DOHH2 (cell line): ENCODE measurements at regions not wholly inside any gene's neighbourhood (a gene's known extent, or its start where the extent isn't known, plus 50 kb on each side); places are given as distances from the start of the nearest gene placed in this dataset.

Source experiments
- EZH2phosphoT487 ChIP-seq: fragments of 200-600 bp; sonication (generic); IDR thresholded peaks from 2 replicates; pipeline ENCODE4 v1.6.1; 2017; ENCODE audit warnings: borderline replicate concordance, mild to moderate bottlenecking, antibody characterized with exemption, low read length, moderate library complexity, mixed read lengths
- TF ChIP-seq, protein P1 (sequence below): fragments of 200-600 bp; sonication (generic); IDR thresholded peaks from one replicate; pipeline ENCODE4 v1.5.1; 2014; ENCODE audit warnings: antibody characterized with exemption, mild to moderate bottlenecking, low read depth, low read length; ENCODE audit not compliant: poor library complexity, severe bottlenecking

DNA sequence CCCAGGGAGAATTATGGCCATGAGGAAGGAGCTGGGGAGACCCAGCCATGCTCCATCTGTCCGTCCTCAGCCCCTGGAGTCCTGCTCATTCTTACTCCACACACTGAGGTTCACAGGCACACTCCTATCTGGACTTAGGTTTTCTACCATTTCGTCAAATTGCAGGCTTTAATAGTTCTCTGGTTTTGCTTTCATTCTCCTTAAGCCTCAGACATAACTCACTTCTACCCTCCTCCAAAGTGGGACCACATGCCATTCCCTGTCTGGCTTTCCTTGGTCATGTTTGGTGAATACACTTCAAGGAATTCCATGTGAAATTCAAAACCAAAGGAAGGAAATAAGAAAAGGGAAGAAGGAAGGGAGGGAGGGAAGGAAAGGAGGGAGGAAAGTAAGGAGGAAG lies 115.7 kb downstream of the CMPK2 start:
- TF ChIP-seq, protein P1, sequence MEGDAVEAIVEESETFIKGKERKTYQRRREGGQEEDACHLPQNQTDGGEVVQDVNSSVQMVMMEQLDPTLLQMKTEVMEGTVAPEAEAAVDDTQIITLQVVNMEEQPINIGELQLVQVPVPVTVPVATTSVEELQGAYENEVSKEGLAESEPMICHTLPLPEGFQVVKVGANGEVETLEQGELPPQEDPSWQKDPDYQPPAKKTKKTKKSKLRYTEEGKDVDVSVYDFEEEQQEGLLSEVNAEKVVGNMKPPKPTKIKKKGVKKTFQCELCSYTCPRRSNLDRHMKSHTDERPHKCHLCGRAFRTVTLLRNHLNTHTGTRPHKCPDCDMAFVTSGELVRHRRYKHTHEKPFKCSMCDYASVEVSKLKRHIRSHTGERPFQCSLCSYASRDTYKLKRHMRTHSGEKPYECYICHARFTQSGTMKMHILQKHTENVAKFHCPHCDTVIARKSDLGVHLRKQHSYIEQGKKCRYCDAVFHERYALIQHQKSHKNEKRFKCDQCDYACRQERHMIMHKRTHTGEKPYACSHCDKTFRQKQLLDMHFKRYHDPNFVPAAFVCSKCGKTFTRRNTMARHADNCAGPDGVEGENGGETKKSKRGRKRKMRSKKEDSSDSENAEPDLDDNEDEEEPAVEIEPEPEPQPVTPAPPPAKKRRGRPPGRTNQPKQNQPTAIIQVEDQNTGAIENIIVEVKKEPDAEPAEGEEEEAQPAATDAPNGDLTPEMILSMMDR: no peak
- no peak for TF ChIP-seq EZH2phosphoT487
